ENCODE measurements at regions not wholly inside any gene's neighbourhood (a gene's known extent, or its start where the extent isn't known, plus 50 kb on each side); places are given as distances from the start of the nearest gene placed in this dataset.

DNA sequence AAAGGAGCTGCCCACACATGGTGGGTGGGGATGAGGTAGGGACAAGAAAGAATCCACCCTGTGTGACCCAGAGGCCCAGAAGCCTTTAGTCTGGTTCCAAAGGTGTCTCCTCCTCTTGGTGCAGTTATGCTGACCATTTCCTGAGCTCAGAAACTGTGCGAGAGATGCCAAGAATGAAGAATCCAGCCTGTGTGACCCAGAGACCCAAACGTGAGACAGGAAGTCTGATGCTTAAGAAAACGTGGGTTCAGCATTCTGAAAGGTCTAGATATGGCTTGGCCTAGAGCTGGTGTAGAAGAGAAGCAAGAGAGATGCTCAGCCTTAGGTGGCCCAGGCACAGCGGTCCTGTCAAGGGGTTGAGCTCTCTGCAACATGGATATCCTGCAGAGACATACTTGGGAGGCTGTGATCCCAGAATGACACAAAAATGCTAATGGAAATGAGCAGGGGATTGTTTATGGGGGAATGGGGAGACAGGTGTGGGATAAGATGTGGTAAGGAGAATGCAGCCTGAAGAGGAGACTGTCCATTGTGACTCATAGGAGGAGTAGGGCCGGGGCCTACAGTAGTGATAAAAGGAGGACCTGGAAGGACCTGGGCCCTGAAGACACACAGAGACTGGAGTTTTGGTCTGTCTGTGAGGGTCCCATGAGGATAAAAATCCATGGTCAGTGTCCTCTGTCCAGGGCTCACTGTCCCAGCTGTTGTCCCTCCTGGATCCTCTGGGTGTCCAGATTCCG is 79.0 kb downstream of the ZNF280B start:
- Histone ChIP-seq H3K9me3 (ENCODE audit: control insufficient read depth, low read length) (no peaks in the 10 kb centered on the region), H3K4me3 (ENCODE audit: low read length) (no peak overlapping the region), H3K36me3 (ENCODE audit: control insufficient read depth, insufficient read depth, low read length) (no peaks in the 10 kb centered on the region), H3K27me3 (ENCODE audit: control insufficient read depth, insufficient read depth, low read length) (no peaks in the 10 kb centered on the region), H3K4me1 (ENCODE audit: control insufficient read depth, insufficient read depth, low read length) (no peaks in the 10 kb centered on the region), H3K9ac (ENCODE audit: low read length) (no peak overlapping the region)

- H3K4me1 ChIP-seq (ENCODE audit: control insufficient read depth, insufficient read depth, low read length): no peaks in the 10 kb centered on the region
- no peaks in the 10 kb centered on the region for H3K9me3 ChIP-seq (ENCODE audit: control insufficient read depth, low read length)
- no peaks in the 10 kb centered on the region for H3K27me3 ChIP-seq (ENCODE audit: control insufficient read depth, insufficient read depth, low read length)
- no peak overlapping the region for H3K9ac ChIP-seq (ENCODE audit: low read length)
- H3K36me3 ChIP-seq (ENCODE audit: control insufficient read depth, insufficient read depth, low read length): no peaks in the 10 kb centered on the region
- no peak overlapping the region for H3K4me3 ChIP-seq (ENCODE audit: low read length)
Measured at GRCh38 chr22:22430111-22430820, 78.3 kb downstream of the ZNF280B start.

GRCh38 chr22:22431271-22432220 is 77.0 kb downstream of the ZNF280B start:
- Histone ChIP-seq H3K36me3 (ENCODE audit: control insufficient read depth, insufficient read depth, low read length) (no peaks in the 10 kb centered on the region), H3K27me3 (ENCODE audit: control insufficient read depth, insufficient read depth, low read length) (no peaks in the 10 kb centered on the region), H3K4me3 (ENCODE audit: low read length) (no peak overlapping the region), H3K9ac (ENCODE audit: low read length) (no peak overlapping the region), H3K9me3 (ENCODE audit: control insufficient read depth, low read length) (no peaks in the 10 kb centered on the region), H3K4me1 (ENCODE audit: control insufficient read depth, insufficient read depth, low read length) (no peaks in the 10 kb centered on the region)

DNA sequence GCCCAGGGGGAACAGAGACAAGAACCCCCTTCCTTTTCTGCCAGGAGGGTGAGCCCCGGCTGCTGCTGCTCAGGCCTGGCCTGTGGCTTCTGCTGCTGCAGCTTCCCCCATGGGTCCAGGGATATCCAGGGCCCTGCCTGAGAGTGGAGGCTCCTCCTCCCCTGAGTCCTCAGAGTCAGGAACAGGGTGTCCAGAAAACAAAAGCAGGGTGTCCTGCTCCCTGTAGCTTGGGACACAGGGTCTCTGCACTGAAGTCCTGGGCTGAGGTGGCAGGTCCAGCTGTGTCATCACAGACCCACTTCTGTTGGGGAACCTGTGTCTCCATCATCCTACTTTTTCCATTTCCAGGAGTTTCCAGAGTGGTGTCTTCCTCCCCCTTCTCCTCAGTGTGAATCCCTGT is 76.1 kb downstream of the ZNF280B start:
- H3K36me3 ChIP-seq (ENCODE audit: control insufficient read depth, insufficient read depth, low read length): no peaks in the 10 kb centered on the region
- H3K9ac ChIP-seq (ENCODE audit: low read length): no peak overlapping the region
- H3K4me1 ChIP-seq (ENCODE audit: control insufficient read depth, insufficient read depth, low read length): no peaks in the 10 kb centered on the region
- no peak overlapping the region for H3K4me3 ChIP-seq (ENCODE audit: low read length)
- H3K9me3 ChIP-seq (ENCODE audit: control insufficient read depth, low read length): no peaks in the 10 kb centered on the region
- H3K27me3 ChIP-seq (ENCODE audit: control insufficient read depth, insufficient read depth, low read length): no peaks in the 10 kb centered on the region

DNA sequence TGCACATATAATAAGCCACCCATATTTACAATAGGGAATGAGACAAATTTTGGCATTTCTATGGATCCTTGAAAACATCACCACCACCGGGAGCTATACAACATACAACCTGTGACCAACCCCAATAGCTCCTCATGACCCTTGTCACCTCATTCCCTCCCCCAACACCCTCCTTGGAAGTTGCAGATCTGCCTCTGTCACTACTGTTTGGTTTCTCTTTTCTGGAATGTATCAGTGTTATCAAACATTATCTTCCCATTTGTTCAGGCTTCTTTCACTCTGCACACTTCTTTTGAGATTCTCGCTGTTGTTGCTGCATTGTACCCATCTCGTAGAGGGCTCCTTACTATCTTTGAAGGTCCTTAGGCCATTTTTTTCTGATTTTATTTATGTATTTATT is 75.6 kb downstream of the ZNF280B start:
- Histone ChIP-seq H3K36me3 (ENCODE audit: control insufficient read depth, insufficient read depth, low read length) (no peaks in the 10 kb centered on the region), H3K27me3 (ENCODE audit: control insufficient read depth, insufficient read depth, low read length) (peaks cover 2% of the 10 kb centered on the region), H3K9ac (ENCODE audit: low read length) (no peak overlapping the region), H3K4me3 (ENCODE audit: low read length) (no peak overlapping the region), H3K9me3 (ENCODE audit: control insufficient read depth, low read length) (no peaks in the 10 kb centered on the region), H3K4me1 (ENCODE audit: control insufficient read depth, insufficient read depth, low read length) (no peaks in the 10 kb centered on the region)

DNA sequence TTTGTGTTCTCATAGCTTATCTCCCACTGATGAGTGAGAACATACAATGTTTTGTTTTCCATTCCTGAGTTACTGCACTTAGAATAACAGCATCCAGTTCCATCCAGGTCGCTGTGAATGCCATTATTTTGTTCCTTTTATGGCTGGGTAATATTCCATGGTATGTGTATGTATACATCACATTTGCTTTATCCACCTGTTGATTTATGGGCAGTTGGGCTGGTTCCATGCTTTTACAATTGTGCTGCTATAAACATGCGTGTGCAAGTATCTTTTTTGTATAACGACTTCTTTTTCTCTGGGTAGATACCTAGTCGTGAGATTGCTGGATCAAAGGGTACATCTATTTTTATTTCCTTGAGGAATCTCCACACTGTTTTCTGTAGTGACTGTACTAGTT is 74.8 kb downstream of the ZNF280B start:
- H3K27me3 ChIP-seq (ENCODE audit: control insufficient read depth, insufficient read depth, low read length): peaks cover 4% of the 10 kb centered on the region
- no peaks in the 10 kb centered on the region for H3K4me1 ChIP-seq (ENCODE audit: control insufficient read depth, insufficient read depth, low read length)
- no peak overlapping the region for H3K9ac ChIP-seq (ENCODE audit: low read length)
- H3K36me3 ChIP-seq (ENCODE audit: control insufficient read depth, insufficient read depth, low read length): no peaks in the 10 kb centered on the region
- H3K4me3 ChIP-seq (ENCODE audit: low read length): no peak overlapping the region
- H3K9me3 ChIP-seq (ENCODE audit: control insufficient read depth, low read length): no peaks in the 10 kb centered on the region

Data from mucosa of stomach (tissue), 1 donor.